Mesothelial cell of epicardium (in vitro differentiated cells): ENCODE measurements at regions not wholly inside any gene's neighbourhood (a gene's known extent, or its start where the extent isn't known, plus 50 kb on each side); places are given as distances from the start of the nearest gene placed in this dataset.
A peak's percentile ranks its signal among the peaks of the same experiment; 100 is the strongest.

ENCODE experiments used
- DNase-seq, 2 experiments: peaks; one replicate each; pipeline ENCODE4 v3.0.0; 2021; ENCODE audit warnings: low spot score in 2 of 2; ENCODE audit not compliant: unreplicated experiment in 2 of 2
- H3K27ac Mint-ChIP-seq: 2 replicates; pipeline ENCODE4 v1.8.0; 2021; ENCODE audit warnings: mixed read lengths
- H3K27me3 Mint-ChIP-seq: 2 replicates; pipeline ENCODE4 v1.8.0; 2021; ENCODE audit warnings: low read depth, mixed read lengths
- H3K36me3 Mint-ChIP-seq: 2 replicates; pipeline ENCODE4 v1.8.0; 2021; ENCODE audit warnings: mixed read lengths
- H3K4me1 Mint-ChIP-seq: 2 replicates; pipeline ENCODE4 v1.8.0; 2021; ENCODE audit warnings: mixed read lengths
- H3K4me3 Mint-ChIP-seq: 2 replicates; pipeline ENCODE4 v1.8.0; 2021; ENCODE audit warnings: mild to moderate bottlenecking, moderate library complexity, mixed read lengths
- H3K9me3 Mint-ChIP-seq: 2 replicates; pipeline ENCODE4 v1.8.0; 2021; ENCODE audit warnings: mixed read lengths
- CTCF ChIP-seq: fragments of 200-600 bp; sonication (generic); IDR thresholded peaks from one replicate; pipeline ENCODE4 v1.5.0; 2021; ENCODE audit warnings: antibody characterized with exemption; ENCODE audit not compliant: unreplicated experiment

GRCh38 chr3:176939022-176939817 is 258.1 kb downstream of the TBL1XR1 start:
- no peak overlapping the region for H3K27ac Mint-ChIP-seq
- peaks cover 26% of the 10 kb centered on the region for H3K4me1 Mint-ChIP-seq
- H3K4me3 Mint-ChIP-seq = no peak overlapping the region
- DNase-seq = no peak
- peak; percentile 75 for TF ChIP-seq CTCF
- H3K27me3 Mint-ChIP-seq = no peaks in the 10 kb centered on the region
- peaks cover 12% of the 10 kb centered on the region for H3K9me3 Mint-ChIP-seq
- peaks cover 9% of the 10 kb centered on the region for H3K36me3 Mint-ChIP-seq

- Mint-ChIP-seq H3K27ac (no peak overlapping the region), H3K36me3 (peaks cover 9% of the 10 kb centered on the region), H3K27me3 (no peaks in the 10 kb centered on the region), H3K4me1 (peaks cover 26% of the 10 kb centered on the region), H3K4me3 (no peak overlapping the region), H3K9me3 (peaks cover 20% of the 10 kb centered on the region)
- no peak for DNase-seq
- TF ChIP-seq CTCF = no peak
Measured at GRCh38 chr3:176937994-176938393, 259.3 kb downstream of the TBL1XR1 start.

GRCh38 chr3:176937541-176937940 is 259.7 kb downstream of the TBL1XR1 start:
- Mint-ChIP-seq H3K4me3 (no peak overlapping the region), H3K27ac (no peak overlapping the region), H3K36me3 (peaks cover 9% of the 10 kb centered on the region)

GRCh38 chr3:176935194-176935888 is 261.9 kb downstream of the TBL1XR1 start:
- Mint-ChIP-seq H3K27me3 (no peaks in the 10 kb centered on the region), H3K27ac (no peak overlapping the region), H3K4me1 (peaks cover 26% of the 10 kb centered on the region), H3K36me3 (peaks cover 9% of the 10 kb centered on the region), H3K4me3 (no peak overlapping the region), H3K9me3 (peaks cover 20% of the 10 kb centered on the region)
- no peak for TF ChIP-seq CTCF
- DNase-seq = no peak

More at GRCh38 chr3:176937541-176937940, 259.7 kb downstream of the TBL1XR1 start:
- H3K4me1 Mint-ChIP-seq = peaks cover 26% of the 10 kb centered on the region
- peaks cover 20% of the 10 kb centered on the region for H3K9me3 Mint-ChIP-seq
- no peaks in the 10 kb centered on the region for H3K27me3 Mint-ChIP-seq
- TF ChIP-seq CTCF = no peak
- DNase-seq = no peak

GRCh38 chr3:176934698-176935097 is 262.6 kb downstream of the TBL1XR1 start:
- peaks cover 20% of the 10 kb centered on the region for H3K9me3 Mint-ChIP-seq
- peaks cover 9% of the 10 kb centered on the region for H3K36me3 Mint-ChIP-seq
- TF ChIP-seq CTCF = no peak
- H3K27me3 Mint-ChIP-seq = no peaks in the 10 kb centered on the region
- no peak for DNase-seq
- peaks cover 26% of the 10 kb centered on the region for H3K4me1 Mint-ChIP-seq
- H3K4me3 Mint-ChIP-seq = no peak overlapping the region
- H3K27ac Mint-ChIP-seq = no peak overlapping the region
